AG20443 (cell line): ENCODE measurements at regions not wholly inside any gene's neighbourhood (a gene's known extent, or its start where the extent isn't known, plus 50 kb on each side); places are given as distances from the start of the nearest gene placed in this dataset.
"Not testable (repeated sequence)": the region's sequence is repeated elsewhere in the genome, so short reads cannot be mapped to it uniquely, and the experiment has no call there.

ENCODE experiments used
- DNase-seq: peaks from one replicate; pipeline ENCODE4 v3.0.0; 2012; ENCODE audit warnings: low spot score, mixed read lengths

GRCh38 chr12:127038152-127038551 lies 1228.8 kb upstream of the TMEM132C start:
- no peak for DNase-seq

DNA sequence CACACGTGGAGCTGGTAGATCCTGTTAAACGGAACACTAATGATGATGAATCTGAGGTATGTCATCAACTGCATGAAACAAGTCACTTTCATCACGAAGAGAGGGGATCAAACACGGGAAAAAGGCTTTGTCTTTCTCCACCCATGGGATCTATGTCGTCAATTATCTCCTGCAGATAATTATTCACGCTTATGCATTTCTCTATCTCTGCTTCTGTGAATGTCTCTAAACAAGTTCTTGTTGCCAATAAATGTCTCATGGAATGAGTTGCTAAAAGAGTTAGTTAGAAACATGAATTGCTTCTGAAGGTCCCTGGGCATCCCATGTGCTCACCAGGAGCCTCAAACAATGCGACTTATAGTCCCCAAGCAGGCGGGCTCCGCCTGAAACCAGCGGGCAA lies 1228.2 kb upstream of the TMEM132C start:
- no peak for DNase-seq

DNA sequence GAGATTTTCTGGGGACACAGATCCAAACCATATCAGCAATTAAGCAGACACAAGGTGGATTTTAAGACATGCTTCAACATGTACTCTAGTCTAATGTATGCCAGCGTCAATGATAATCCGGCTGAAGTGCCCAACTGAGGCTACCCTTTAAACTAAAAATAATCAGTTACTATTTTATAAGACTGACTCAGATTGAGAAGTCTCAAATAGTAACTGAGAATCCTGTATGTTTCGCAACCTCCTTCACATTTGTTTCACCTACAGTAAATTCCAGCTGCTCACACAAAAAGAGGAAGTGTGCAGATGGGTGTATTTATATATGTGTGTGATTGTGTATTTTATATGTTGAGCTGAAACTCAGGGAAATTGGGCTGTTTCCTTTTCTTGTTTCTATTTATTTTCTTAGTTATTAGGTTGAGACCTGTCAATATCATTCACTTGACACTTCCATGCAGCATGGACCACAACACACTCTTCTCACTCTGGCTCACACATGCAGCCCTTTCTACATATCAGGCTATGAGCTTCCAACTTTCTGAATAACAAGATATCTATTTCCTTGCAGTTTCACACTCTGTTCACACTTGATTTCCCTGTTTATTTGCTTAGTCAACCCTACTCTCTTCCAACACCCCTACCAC lies 1224.9 kb upstream of the TMEM132C start:
- DNase-seq, result no peak

- DNase-seq, result no peak
These were observed 1223.2 kb upstream of the TMEM132C start for GRCh38 chr12:127043731-127044130.

DNA sequence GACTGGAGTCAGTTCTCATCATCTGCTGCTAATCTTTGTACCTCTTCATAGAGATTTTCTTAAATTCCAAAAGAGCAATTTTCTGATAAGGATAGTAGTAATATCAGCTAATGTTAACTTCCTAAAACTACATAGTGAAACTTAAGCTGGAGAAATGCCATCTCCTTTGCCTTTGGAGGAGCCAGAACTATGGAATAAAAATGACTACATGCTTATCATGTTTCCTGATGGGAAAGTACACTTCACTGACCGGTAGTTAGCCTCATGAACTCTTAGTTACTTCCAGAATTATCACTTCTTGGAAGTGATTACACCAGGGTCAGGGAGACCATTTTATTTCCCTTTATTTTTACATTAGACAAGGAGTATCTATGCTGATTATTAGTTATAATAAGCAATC lies 1222.1 kb upstream of the TMEM132C start:
- DNase-seq, result no peak

DNA sequence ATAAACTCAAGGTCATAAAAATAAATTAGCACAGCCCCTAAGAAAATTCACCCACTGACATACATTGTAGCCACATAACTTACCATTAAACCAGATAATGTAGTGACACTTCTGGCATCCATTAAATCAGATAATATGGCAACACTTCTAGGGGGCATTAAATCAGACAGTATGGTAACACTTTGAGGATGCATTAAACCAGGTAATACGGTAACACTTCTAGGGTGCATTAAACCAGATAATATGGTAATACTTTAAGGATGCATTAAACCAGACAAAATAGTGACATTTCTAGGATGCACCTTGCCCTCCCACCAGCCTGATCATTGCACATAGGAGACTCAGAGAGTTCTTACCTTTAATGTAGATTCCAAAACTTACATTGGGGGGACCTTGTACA lies 1220.5 kb upstream of the TMEM132C start:
- no peak for DNase-seq

- DNase-seq, result no peak
These were observed 1218.9 kb upstream of the TMEM132C start for GRCh38 chr12:127048057-127048456.

- DNase-seq, result not testable (repeated sequence)
These were observed 1218.4 kb upstream of the TMEM132C start for GRCh38 chr12:127048525-127048924.

- DNase-seq, result no peak
These were observed 1215.8 kb upstream of the TMEM132C start for GRCh38 chr12:127051139-127051538.

GRCh38 chr12:127052511-127053232 lies 1214.3 kb upstream of the TMEM132C start:
- no peak for DNase-seq

DNA sequence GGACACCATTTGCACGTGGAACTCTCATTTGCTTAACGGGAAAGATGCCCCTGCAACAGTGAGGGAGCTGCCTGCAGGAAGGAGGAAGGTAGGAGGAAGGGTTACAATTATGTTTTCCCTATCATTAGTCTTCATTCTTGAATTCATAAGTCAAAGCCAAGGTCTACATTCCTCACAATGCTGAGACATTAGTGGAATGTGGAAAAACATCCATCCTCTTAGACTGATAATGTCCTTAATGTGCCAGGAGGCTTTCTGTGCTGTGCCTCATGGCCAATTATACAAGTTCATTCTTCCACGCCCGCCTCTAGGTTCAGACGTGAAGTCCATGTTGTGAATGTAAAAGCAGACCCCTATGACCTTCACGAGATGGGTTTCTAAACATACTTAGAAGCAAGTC lies 1212.4 kb upstream of the TMEM132C start:
- DNase-seq, result no peak

DNA sequence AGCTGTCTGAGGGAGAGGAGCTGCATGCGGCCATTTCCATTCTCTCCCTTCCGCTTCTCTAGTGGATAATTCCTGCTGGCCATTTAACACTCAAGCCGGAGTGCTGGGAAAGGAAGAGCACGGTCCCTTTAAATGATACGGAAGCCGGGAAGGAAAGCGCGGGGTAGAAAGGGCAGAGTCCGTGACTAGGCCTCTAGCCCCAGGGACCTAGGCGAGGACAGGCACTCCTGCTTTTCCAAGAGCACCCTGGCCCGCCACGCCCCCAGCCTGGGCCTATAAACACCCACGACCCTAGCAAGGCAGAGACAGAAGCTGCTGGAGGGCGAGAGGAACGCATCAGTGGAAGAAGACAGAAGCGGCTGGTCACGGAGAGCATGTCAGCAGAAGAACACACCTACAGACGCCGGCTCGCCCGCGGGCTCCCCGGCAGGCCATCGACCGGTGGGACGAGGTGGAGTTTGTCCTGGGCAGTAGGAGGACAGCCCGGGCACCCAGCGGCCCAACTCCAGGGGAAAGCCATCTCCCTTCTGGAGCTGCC lies 1206.6 kb upstream of the TMEM132C start:
- no peak for DNase-seq

GRCh38 chr12:127060933-127061332 lies 1206.0 kb upstream of the TMEM132C start:
- DNase-seq, result no peak

GRCh38 chr12:127063339-127064072 lies 1203.5 kb upstream of the TMEM132C start:
- DNase-seq, result no peak

DNA sequence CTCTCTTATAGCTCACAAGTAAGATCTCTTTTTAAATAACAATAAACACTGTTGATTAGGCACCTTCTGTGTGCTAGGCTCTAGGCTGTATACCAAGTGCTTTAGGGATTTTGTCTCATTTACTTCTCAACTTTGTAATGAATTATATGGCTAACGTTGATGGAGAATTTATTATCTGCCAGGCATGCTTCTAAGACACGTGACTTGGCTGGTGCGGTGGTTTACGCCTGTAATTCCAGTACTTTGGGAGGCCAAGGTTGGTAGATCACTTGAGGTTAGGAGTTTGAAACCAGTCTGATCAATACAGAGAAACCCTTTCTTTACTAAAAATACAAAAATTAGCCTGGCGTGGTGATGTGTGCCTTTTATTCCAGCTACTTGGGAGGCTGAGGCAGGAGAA lies 1202.8 kb upstream of the TMEM132C start:
- no peak for DNase-seq

- DNase-seq, result no peak
These were observed 1201.4 kb upstream of the TMEM132C start for GRCh38 chr12:127065595-127065994.

DNA sequence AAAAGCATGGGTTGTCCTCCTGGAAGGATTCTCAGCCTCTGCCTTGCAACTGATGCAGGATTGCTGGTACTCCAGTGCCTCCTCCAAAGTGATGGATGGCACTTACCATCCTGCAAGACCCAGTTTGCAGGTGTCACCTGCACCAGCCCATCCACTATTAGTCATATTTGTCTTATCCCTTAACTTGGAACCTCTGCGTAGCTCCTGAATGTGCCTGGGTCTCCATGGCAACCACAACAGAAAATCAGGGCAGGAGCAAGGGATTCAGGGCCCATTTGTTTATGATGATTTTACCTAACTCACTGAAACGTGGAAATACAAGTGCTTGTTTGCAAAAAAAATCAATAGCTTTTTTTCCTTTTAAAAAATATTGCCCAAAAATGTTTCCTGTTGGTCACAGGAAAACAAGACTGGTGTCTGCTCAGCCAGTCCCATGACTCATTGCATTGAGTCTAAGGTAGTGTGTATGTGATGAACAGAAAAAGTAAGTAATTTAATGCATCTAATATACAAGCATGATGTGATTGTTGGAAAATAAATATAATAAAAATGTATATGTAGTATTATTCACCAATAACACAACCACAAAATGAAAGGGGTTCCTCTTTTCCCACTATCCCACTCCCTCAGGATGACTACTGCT lies 1196.3 kb upstream of the TMEM132C start:
- no peak for DNase-seq

GRCh38 chr12:127074161-127074560 lies 1192.8 kb upstream of the TMEM132C start:
- no peak for DNase-seq

DNA sequence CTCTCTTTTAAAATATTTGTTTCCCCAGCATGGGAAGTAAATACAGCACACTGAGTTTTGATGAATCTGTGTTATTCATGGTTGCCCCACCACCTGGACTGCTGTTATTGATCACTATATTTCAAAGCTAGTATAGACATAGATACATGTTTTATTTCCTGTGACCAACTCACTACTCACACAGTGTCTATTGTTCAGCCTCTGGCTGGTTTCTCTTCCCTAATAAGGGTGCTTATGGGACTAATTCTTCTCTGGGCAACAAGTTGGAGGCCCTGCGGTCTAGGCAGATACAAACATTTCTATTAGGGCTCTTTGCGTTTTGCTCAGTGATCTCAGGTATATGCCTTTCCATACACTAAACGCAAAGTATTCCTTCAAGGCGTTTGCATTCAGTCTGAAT lies 1191.0 kb upstream of the TMEM132C start:
- DNase-seq, result no peak

- no peak for DNase-seq
These were observed 1189.5 kb upstream of the TMEM132C start for GRCh38 chr12:127077262-127078045.

GRCh38 chr12:127078577-127079350 lies 1188.2 kb upstream of the TMEM132C start:
- DNase-seq, result no peak
